ENCODE measurements at regions not wholly inside any gene's neighbourhood (a gene's known extent, or its start where the extent isn't known, plus 50 kb on each side); places are given as distances from the start of the nearest gene placed in this dataset.

- intact Hi-C loops (cut with DNase I): loop anchor here in 1 of 2 donors (5.0 to 10.0 kb wide), 3 partner anchors 198 to 1476 kb away; no protein-coding TSS in a partner anchor
Observed at GRCh38 chr11:22130462-22131053, 62.3 kb upstream of the ANO5 start.

GRCh38 chr11:22133776-22134175 is 59.1 kb upstream of the ANO5 start:
- no peaks in the 10 kb centered on the region for H3K9me3 ChIP-seq
- H3K4me3 ChIP-seq: no peak overlapping the region
- intact Hi-C loops (cut with DNase I): loop anchor here in 1 of 2 donors (5.0 to 10.0 kb wide), 3 partner anchors 201 to 1479 kb away; no protein-coding TSS in a partner anchor
- H3K36me3 ChIP-seq (ENCODE audit: insufficient read depth in 1 of 2, low read depth in 1 of 2): no peaks in the 10 kb centered on the region
- no peaks in the 10 kb centered on the region for H3K4me1 ChIP-seq
- no peaks in the 10 kb centered on the region for H3K27me3 ChIP-seq (ENCODE audit: insufficient read depth in 3 of 3, low read length in 2 of 3)
- TF ChIP-seq CTCF (IDR thresholded peaks at IDR 0.05): no peak
- no peak overlapping the region for H3K27ac ChIP-seq
- ATAC-seq (no peak), DNase-seq (no peak)

More at GRCh38 chr11:22130462-22131053, 62.3 kb upstream of the ANO5 start:
- no peaks in the 10 kb centered on the region for H3K36me3 ChIP-seq (ENCODE audit: insufficient read depth in 1 of 2, low read depth in 1 of 2)
- H3K4me3 ChIP-seq: no peak overlapping the region
- H3K4me1 ChIP-seq: no peaks in the 10 kb centered on the region
- H3K9me3 ChIP-seq: no peaks in the 10 kb centered on the region
- peak; percentile 57 to 81 (median 74) for ATAC-seq
- no peaks in the 10 kb centered on the region for H3K27me3 ChIP-seq (ENCODE audit: insufficient read depth in 3 of 3, low read length in 2 of 3)
- no peak for DNase-seq
- peak; percentile 64 for TF ChIP-seq CTCF (IDR thresholded peaks at IDR 0.05)
- no peak overlapping the region for H3K27ac ChIP-seq
- 39 to 48% (median 42%) methylated on average over 3 of the region's 3 CpGs for WGBS, 3 donors

GRCh38 chr11:22138264-22138663 is 54.6 kb upstream of the ANO5 start:
- DNase-seq (no peak), ATAC-seq (no peak)
- Histone ChIP-seq H3K27ac (no peak overlapping the region), H3K36me3 (ENCODE audit: insufficient read depth in 1 of 2, low read depth in 1 of 2) (no peaks in the 10 kb centered on the region), H3K9me3 (no peaks in the 10 kb centered on the region), H3K4me3 (no peak overlapping the region), H3K27me3 (ENCODE audit: insufficient read depth in 3 of 3, low read length in 2 of 3) (no peaks in the 10 kb centered on the region), H3K4me1 (no peaks in the 10 kb centered on the region)
- TF ChIP-seq CTCF (IDR thresholded peaks at IDR 0.05): no peak
- intact Hi-C loops (cut with DNase I): loop anchor here in 1 of 2 donors (10.0 kb wide), 2 partner anchors 623 to 1483 kb away; no protein-coding TSS in a partner anchor

Measured in psoas muscle (tissue), 7 donors.